ENCODE measurements at regions not wholly inside any gene's neighbourhood (a gene's known extent, or its start where the extent isn't known, plus 50 kb on each side); places are given as distances from the start of the nearest gene placed in this dataset.

DNA sequence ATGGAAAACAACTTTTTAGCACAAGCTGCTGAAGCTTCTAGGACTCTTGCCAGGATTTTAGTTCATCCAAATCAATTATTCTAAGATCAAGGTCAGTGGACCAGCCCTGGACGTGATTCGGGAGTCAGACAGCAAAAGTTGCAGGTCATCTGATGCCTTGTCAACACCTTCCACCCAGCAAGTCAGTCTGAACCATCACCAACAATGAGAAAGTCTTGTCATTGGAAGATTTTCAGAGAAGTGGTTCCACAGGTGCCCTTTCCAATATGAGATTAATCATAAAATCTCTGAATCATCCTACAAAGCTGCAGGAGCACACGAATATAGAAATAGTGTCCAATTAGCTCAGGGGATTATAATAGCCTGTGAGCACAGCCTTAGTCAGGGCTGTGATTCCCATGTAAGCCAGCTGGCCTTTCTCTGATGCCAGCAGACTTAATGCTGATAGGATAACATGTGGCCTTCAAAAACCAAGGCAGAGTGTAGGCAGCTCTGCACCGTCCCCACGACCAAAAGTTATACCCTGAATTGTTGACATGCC is 445.0 kb upstream of the TRPC7 start:
- no peak overlapping the region for H3K27ac ChIP-seq (ENCODE audit: low read length)
- no peaks in the 10 kb centered on the region for H3K27me3 ChIP-seq (ENCODE audit: insufficient read depth, low read length)
- H3K4me1 ChIP-seq (ENCODE audit: insufficient read depth, low read length) = no peaks in the 10 kb centered on the region
- H3K36me3 ChIP-seq (ENCODE audit: insufficient read depth, low read depth, low read length) = no peaks in the 10 kb centered on the region
- H3K9ac ChIP-seq (ENCODE audit: low read depth, low read length) = no peak overlapping the region
- no peaks in the 10 kb centered on the region for H3K9me3 ChIP-seq (ENCODE audit: insufficient read depth, low read depth, low read length)
- H3K4me3 ChIP-seq (ENCODE audit: low read length) = no peak overlapping the region

DNA sequence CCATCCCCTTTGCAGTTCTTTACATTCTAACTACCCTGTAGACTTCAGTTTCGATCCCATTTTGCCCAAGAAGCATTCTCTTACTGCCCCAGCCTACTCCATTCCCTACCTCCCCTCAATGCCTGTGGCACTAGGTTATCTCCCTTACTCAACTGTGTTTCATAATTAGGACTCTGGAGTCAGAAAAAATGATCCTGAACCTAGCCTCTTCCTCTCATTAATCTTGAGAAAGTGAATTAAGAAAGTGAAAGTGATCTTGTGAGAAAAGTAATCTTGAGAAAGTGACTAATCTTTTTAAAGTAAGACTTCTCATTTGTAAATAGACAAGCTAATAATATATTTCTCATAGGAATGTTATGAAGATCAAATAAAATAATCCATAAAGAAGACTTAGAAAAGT is 444.0 kb upstream of the TRPC7 start:
- H3K27ac ChIP-seq (ENCODE audit: low read length) = no peak overlapping the region
- H3K4me3 ChIP-seq (ENCODE audit: low read length) = no peak overlapping the region
- no peaks in the 10 kb centered on the region for H3K36me3 ChIP-seq (ENCODE audit: insufficient read depth, low read depth, low read length)
- no peaks in the 10 kb centered on the region for H3K4me1 ChIP-seq (ENCODE audit: insufficient read depth, low read length)
- no peaks in the 10 kb centered on the region for H3K27me3 ChIP-seq (ENCODE audit: insufficient read depth, low read length)
- no peak overlapping the region for H3K9ac ChIP-seq (ENCODE audit: low read depth, low read length)
- H3K9me3 ChIP-seq (ENCODE audit: insufficient read depth, low read depth, low read length) = no peaks in the 10 kb centered on the region

DNA sequence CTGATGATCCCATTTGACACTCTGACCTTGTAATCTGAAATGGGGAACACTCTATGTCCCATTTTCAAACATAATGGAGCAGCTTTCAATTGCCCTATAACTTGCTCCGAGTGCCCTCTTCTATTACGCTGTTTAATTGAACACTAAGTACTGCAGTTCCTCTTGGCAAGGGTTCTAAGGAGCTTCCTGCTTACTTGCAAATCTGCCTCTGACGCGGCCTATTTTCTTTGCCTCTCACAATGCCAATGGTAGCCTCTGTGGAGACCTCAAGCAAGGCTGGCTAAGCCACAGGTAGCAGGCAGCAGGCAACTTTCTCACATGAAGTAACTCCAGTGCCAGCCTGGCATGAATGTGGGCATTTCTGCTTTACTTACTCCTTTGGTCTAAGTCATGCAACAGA is 443.4 kb upstream of the TRPC7 start:
- H3K27me3 ChIP-seq (ENCODE audit: insufficient read depth, low read length) = no peaks in the 10 kb centered on the region
- H3K9ac ChIP-seq (ENCODE audit: low read depth, low read length) = no peak overlapping the region
- H3K36me3 ChIP-seq (ENCODE audit: insufficient read depth, low read depth, low read length) = no peaks in the 10 kb centered on the region
- H3K4me3 ChIP-seq (ENCODE audit: low read length) = no peak overlapping the region
- H3K9me3 ChIP-seq (ENCODE audit: insufficient read depth, low read depth, low read length) = no peaks in the 10 kb centered on the region
- no peaks in the 10 kb centered on the region for H3K4me1 ChIP-seq (ENCODE audit: insufficient read depth, low read length)
- H3K27ac ChIP-seq (ENCODE audit: low read length) = no peak overlapping the region

DNA sequence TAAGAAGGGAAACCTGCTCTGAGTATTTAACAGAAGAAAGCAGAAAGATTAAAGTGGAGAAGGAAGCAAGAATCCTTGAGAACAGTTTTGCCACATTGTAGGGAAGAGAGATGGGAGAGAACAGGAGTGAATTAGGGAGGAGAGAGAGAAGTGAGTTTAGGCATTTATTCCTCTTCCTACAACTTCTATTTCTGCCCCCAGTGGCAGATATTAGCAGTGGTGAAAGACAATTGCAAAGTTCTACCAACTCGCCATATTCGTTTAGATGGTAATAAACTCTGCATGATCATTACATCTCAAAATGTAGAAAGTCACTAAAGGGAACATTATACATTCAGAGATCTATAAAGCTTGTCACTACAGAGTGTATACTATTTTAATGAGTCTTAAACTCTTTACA is 440.1 kb upstream of the TRPC7 start:
- Histone ChIP-seq H3K4me3 (ENCODE audit: low read length) (no peak overlapping the region), H3K27me3 (ENCODE audit: insufficient read depth, low read length) (no peaks in the 10 kb centered on the region), H3K9me3 (ENCODE audit: insufficient read depth, low read depth, low read length) (no peaks in the 10 kb centered on the region), H3K27ac (ENCODE audit: low read length) (no peak overlapping the region), H3K9ac (ENCODE audit: low read depth, low read length) (no peak overlapping the region), H3K4me1 (ENCODE audit: insufficient read depth, low read length) (no peaks in the 10 kb centered on the region), H3K36me3 (ENCODE audit: insufficient read depth, low read depth, low read length) (no peaks in the 10 kb centered on the region)

DNA sequence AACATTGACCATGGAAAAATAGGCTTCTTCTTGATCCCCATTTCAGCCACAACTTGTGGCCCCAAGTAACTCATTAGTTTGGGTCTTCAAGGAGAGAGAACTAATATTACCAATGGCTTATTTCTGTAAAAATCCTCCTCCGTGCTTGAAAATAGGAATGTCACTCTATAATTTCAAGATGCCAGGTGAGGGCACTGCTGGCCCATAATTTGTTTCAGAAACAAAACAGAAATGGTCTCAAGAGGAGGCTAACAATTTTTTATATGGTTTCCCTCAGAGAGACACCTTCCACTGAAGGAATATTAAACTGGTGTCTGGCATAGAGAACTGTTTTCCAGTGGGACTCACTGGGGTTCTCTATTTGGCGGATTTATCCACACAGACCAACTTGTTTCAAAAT is 437.0 kb upstream of the TRPC7 start:
- no peak overlapping the region for H3K9ac ChIP-seq (ENCODE audit: low read depth, low read length)
- H3K27ac ChIP-seq (ENCODE audit: low read length) = no peak overlapping the region
- H3K4me3 ChIP-seq (ENCODE audit: low read length) = no peak overlapping the region
- no peaks in the 10 kb centered on the region for H3K36me3 ChIP-seq (ENCODE audit: insufficient read depth, low read depth, low read length)
- H3K4me1 ChIP-seq (ENCODE audit: insufficient read depth, low read length) = no peaks in the 10 kb centered on the region
- H3K27me3 ChIP-seq (ENCODE audit: insufficient read depth, low read length) = no peaks in the 10 kb centered on the region
- no peaks in the 10 kb centered on the region for H3K9me3 ChIP-seq (ENCODE audit: insufficient read depth, low read depth, low read length)

DNA sequence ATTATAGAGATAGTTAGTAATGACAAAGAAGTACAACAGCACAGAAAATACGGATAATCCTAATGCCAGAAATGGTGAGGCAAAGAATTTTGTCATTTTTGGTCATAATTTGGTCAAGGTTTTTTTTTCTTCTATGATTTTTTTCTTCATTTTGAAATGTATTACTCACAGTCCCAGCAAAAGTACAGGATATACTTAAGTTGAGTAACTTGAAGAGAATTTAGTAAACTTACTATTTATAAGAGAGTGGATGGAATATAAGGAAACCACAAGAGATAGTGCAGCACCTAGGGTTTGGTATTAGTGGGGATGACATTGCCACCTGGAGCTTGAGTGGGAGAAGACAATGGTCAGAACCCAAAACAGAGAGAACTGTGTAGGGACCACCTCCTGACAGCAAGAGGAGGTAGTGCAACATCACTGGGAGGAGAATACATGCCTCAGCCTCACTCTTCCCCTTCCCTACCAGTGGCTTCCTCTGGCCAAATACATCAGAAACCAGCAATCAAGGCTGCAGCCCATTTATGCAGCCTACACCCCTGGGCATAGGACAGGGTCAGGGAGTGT is 434.5 kb upstream of the TRPC7 start:
- Histone ChIP-seq H3K4me1 (ENCODE audit: insufficient read depth, low read length) (no peaks in the 10 kb centered on the region), H3K9ac (ENCODE audit: low read depth, low read length) (no peak overlapping the region), H3K27me3 (ENCODE audit: insufficient read depth, low read length) (no peaks in the 10 kb centered on the region), H3K4me3 (ENCODE audit: low read length) (no peak overlapping the region), H3K36me3 (ENCODE audit: insufficient read depth, low read depth, low read length) (no peaks in the 10 kb centered on the region), H3K9me3 (ENCODE audit: insufficient read depth, low read depth, low read length) (no peaks in the 10 kb centered on the region), H3K27ac (ENCODE audit: low read length) (no peak overlapping the region)

DNA sequence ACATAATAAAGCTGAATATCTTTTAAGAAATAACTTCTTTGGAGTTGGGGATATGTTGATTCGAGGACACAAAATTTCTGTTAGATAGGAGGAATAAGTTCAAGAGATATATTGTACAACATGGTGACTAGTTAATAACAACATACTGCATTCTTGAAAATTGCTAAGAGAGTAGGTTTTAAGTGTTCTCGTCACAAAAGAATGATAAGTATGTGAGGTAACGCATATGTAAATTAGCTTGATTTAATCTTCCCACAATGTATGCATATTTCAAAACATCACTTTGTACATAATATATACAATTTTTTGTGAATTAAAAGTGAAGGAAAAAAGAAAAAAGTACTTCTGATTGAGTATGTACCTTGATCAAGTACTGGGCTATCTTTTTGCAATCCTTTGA is 428.0 kb upstream of the TRPC7 start:
- Histone ChIP-seq H3K4me1 (ENCODE audit: insufficient read depth, low read length) (no peaks in the 10 kb centered on the region), H3K27ac (ENCODE audit: low read length) (no peak overlapping the region), H3K27me3 (ENCODE audit: insufficient read depth, low read length) (no peaks in the 10 kb centered on the region), H3K36me3 (ENCODE audit: insufficient read depth, low read depth, low read length) (no peaks in the 10 kb centered on the region), H3K4me3 (ENCODE audit: low read length) (no peak overlapping the region), H3K9me3 (ENCODE audit: insufficient read depth, low read depth, low read length) (peaks cover 8% of the 10 kb centered on the region), H3K9ac (ENCODE audit: low read depth, low read length) (no peak overlapping the region)

DNA sequence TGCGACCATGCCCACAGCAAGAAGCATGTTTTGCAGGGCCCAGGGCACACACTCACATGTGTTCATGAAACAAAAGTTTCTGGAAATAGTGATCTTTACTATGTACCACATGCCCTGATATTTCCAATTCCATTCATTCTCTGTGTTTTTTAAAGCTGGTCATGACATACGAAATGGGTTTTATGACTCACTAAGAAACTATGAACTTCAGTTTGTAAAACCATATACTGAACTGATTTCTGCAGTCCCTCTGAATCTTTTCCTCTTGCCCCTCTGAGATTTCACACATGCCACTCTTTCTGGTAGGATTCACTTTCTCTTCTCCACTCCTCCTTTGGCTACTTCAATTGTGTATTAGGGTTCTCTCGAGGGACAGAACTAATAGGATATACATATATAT is 416.1 kb upstream of the TRPC7 start:
- Histone ChIP-seq H3K36me3 (ENCODE audit: insufficient read depth, low read depth, low read length) (no peaks in the 10 kb centered on the region), H3K4me1 (ENCODE audit: insufficient read depth, low read length) (peaks cover 9% of the 10 kb centered on the region; the same call in 1 of the 2 replicates), H3K9me3 (ENCODE audit: insufficient read depth, low read depth, low read length) (no peaks in the 10 kb centered on the region), H3K9ac (ENCODE audit: low read depth, low read length) (no peak overlapping the region), H3K27me3 (ENCODE audit: insufficient read depth, low read length) (no peaks in the 10 kb centered on the region), H3K27ac (ENCODE audit: low read length) (no peak overlapping the region), H3K4me3 (ENCODE audit: low read length) (no peak overlapping the region)

DNA sequence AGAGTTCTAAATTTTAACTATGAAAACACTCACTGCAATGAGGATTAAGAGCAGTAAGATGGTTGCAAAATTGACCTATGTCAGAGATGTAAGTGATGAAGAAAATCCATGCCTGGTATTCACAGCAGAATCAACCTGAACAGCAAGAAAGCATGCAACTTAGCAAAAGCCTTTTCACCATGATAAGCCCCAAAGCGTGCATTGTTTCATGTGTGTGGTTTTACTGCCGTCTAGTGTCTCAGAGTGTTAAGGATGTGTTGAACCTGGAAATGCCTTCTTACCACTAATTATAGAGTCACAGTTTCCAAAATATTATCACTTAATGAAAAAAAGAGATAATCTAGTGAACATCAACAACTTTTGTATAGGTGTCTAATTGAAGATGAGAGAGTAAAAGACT is 415.2 kb upstream of the TRPC7 start:
- Histone ChIP-seq H3K9me3 (ENCODE audit: insufficient read depth, low read depth, low read length) (0 out of 2 replicates have a peak, but pooled peaks cover 6% of the 10 kb centered on the region), H3K27ac (ENCODE audit: low read length) (no peak overlapping the region), H3K9ac (ENCODE audit: low read depth, low read length) (no peak overlapping the region), H3K27me3 (ENCODE audit: insufficient read depth, low read length) (no peaks in the 10 kb centered on the region), H3K36me3 (ENCODE audit: insufficient read depth, low read depth, low read length) (no peaks in the 10 kb centered on the region), H3K4me3 (ENCODE audit: low read length) (no peak overlapping the region), H3K4me1 (ENCODE audit: insufficient read depth, low read length) (peaks cover 15% of the 10 kb centered on the region; the same call in 1 of the 2 replicates)

DNA sequence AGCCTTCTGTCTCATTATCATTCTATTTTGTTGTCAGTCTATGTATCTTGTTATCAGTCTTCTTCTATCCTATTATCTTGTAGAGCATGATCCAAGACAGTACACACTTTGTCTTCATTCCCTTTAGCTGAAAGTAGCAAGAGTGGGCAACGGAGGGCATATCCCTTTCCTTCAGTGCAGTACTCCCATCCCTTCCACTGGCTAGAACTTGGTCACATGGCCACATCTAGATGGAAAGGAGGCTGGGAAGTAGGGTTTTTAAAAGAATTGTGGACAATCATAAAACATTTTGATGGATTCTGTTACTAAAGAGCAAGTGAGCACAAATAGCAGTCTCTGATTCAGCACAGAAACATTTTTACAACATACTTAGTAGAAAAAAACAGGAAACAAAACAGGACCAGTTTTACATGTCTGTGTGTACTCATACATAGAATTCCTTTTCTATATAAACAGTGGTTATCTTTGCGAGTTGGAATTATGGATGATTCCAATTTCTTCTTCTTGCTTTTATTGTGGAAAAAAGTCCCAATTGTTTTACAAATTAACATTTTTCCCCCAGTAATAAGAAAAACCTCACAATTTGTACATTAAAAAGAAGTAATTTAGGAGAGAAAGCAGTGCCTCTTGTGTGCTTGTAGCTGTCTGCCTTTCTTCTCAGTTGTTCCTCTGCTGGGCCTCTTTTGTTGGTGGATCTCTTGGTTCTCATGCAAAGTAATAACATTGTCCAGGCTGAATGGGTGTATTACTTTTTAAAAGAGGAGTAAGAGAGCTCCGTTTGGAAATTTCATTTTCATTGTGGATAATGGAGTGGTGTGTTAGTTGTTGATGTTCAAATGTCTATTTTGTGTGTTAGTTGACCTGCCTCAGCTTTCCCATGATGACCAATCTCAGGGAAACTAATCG is 410.9 kb upstream of the TRPC7 start:
- no peak overlapping the region for H3K9ac ChIP-seq (ENCODE audit: low read depth, low read length)
- H3K9me3 ChIP-seq (ENCODE audit: insufficient read depth, low read depth, low read length) = 0 out of 2 replicates have a peak, but pooled peaks cover 8% of the 10 kb centered on the region
- no peak overlapping the region for H3K27ac ChIP-seq (ENCODE audit: low read length)

DNA sequence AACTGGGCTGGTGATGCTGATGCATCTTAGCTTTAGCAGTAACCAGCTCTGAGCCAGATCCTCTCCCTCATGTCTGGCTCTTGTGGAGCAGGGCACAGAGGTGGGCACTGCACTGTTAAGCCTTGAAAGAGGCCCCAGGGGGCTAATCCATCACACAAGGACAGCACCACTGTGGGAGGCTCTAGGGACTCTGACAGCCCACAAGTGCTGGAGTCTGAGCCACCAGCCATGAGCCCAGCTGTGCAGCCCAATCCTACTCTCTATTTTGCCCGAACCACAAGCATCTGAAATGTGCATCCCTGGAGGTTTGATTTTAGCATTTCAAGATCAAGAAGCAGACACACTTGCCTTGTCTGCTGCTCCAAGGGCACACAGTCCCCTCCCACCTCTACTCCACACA is 407.1 kb upstream of the TRPC7 start:
- Histone ChIP-seq H3K9ac (ENCODE audit: low read depth, low read length) (no peak overlapping the region), H3K36me3 (ENCODE audit: insufficient read depth, low read depth, low read length) (no peaks in the 10 kb centered on the region), H3K4me1 (ENCODE audit: insufficient read depth, low read length) (peaks cover 18% of the 10 kb centered on the region; the same call in 1 of the 2 replicates), H3K9me3 (ENCODE audit: insufficient read depth, low read depth, low read length) (0 out of 2 replicates have a peak, but pooled peaks cover 8% of the 10 kb centered on the region), H3K27me3 (ENCODE audit: insufficient read depth, low read length) (no peaks in the 10 kb centered on the region), H3K27ac (ENCODE audit: low read length) (no peak overlapping the region), H3K4me3 (ENCODE audit: low read length) (no peak overlapping the region)

More for the DNA sequence above, 410.9 kb upstream of the TRPC7 start:
- peak overlapping the region; percentile 31; the same call in 1 of the 2 replicates for H3K4me3 ChIP-seq (ENCODE audit: low read length)
- peaks cover 18% of the 10 kb centered on the region; the same call in 1 of the 2 replicates for H3K4me1 ChIP-seq (ENCODE audit: insufficient read depth, low read length)
- H3K27me3 ChIP-seq (ENCODE audit: insufficient read depth, low read length) = no peaks in the 10 kb centered on the region
- H3K36me3 ChIP-seq (ENCODE audit: insufficient read depth, low read depth, low read length) = no peaks in the 10 kb centered on the region
